NCI-H187 (cell line): ENCODE measurements at regions not wholly inside any gene's neighbourhood (a gene's known extent, or its start where the extent isn't known, plus 50 kb on each side); places are given as distances from the start of the nearest gene placed in this dataset.
"Not testable (repeated sequence)": the region's sequence is repeated elsewhere in the genome, so short reads cannot be mapped to it uniquely, and the experiment has no call there.

Experiments used
- DNase-seq, 2 experiments: peaks; one replicate each; lab custom pipeline; 2025; lab: John Stamatoyannopoulos, UW

- DNase-seq: not testable (repeated sequence)
Measured at GRCh38 chr10:63848871-63849270, 327.7 kb downstream of the REEP3 start.

DNA sequence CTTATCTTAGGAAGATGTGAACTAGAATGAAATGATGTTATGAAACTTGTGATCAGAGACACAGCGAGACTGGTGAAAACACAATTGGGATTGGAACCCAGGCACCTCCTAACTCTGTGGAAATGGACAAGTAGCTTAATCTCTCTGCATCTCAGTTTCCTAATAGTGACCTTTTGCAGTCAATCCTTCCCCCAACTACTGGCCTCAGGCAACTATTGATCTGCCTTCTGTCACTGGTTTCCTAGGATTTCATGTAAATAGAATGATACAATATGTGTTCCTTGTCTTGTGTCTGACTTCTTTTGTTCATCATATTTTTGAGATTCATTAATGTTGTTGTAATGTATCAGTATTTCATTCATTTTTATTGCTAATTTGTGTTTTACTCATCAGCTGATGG lies 341.7 kb downstream of the REEP3 start:
- DNase-seq: no peak

DNA sequence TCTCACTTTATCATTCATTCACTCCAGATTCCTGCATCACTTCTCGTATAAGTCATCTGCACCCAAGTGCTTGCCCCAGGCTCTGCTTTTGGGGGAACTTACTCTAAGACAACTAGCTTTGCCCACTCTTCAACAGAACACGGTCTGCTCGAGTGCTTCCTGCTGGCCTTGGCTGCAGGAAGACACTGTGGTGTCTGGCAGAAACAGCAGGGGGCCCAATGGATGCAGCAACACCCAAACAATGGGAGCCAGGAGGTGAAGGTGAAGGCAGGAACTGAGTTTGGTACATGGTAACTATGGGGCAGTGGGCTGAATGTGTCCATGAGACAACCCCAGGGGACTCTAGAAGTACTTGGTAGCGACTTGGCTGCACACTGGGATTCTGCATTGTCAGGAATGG lies 344.0 kb downstream of the REEP3 start:
- DNase-seq: no peak

- DNase-seq: no peak
Measured at GRCh38 chr10:63866075-63866746, 345.0 kb downstream of the REEP3 start.

DNA sequence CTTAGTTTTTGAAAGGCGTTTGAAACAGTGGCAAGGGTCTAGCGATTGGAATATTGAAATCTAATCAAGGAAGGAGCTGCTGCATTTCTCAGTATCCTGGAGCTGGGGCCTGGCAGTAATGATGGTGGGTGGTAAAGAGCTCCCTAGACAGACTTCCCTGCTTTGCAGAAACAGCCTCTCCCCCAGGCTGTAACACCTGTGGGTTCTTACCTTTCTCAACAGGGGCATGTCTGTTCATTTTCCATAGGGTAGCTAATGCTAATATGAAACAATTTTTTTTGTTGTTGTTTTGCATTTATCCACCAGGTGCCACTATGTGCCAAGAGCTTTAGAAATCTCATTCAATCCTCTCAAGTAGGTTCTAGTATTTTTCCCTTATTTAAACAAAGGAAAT lies 345.5 kb downstream of the REEP3 start:
- no peak for DNase-seq

- no peak for DNase-seq
Measured at GRCh38 chr10:63878428-63878827, 357.2 kb downstream of the REEP3 start.

DNA sequence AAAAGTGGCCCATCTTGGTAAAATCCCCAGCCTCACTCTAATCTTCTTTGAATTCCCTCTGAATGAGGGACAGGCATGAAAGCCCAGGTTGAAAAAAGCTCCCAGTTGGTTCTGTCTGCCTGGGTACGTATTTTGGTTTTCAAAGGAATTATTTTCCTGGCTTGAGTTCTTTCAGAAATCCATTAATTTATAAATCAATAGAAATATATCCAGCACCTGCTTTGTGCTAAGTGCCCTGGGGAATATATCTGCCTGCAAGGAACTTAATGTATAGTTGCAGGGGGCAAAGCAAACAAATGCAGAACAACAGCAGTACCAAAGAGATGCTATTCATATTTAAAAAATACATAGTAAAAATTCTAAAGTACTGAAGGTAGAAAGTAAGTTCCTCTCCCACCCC lies 362.7 kb downstream of the REEP3 start:
- no peak for DNase-seq

- no peak for DNase-seq
Measured at GRCh38 chr10:63884426-63884825, 363.2 kb downstream of the REEP3 start.

DNA sequence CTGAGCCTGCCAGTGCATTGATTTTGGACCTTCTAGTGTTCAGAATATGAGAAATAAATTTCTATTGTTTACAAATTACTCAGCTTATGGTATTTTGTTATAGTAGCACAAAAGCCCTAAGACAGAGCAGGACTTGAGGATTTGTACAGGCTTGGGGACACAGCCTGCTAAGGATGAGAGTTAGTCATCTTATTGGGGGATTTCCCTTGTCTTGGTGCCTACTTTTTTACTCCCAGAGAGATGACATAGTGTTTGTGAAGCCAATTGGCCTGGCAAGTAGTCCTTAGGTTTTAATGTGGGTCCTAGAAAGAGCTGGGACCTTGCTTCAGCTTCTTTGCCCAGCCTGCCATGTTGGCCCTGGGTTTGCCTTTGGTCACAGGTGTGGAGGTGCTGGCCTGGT lies 364.0 kb downstream of the REEP3 start:
- DNase-seq: no peak

- no peak for DNase-seq
Measured at GRCh38 chr10:63886281-63887022, 365.3 kb downstream of the REEP3 start.

DNA sequence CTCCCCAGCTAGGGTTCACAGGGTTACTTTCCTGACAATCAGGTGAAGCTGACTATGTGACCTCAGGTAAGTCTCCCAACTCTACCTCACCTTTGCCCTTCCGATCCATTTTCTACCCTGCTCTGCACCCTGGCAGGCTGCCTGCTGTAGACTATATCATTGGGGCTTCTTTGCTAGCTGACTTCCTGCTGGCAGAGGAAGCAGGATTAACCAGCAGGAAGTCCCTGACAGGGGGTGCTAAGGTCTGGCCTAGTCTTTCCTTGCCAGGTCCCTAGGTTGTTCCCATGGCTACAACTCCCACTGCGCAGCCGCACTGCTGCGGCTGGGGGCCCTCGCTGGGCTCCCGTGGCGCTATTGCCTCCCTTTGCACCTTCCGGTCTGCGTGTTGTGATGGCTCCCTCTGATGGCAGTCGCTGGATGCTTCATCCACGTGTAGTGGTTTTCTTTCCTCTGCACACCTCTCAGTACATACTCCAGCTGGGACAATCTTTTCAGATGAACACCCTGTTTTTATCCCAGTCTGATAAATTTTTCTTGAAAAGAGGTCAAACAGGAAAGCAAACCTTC lies 365.9 kb downstream of the REEP3 start:
- DNase-seq: no peak

DNA sequence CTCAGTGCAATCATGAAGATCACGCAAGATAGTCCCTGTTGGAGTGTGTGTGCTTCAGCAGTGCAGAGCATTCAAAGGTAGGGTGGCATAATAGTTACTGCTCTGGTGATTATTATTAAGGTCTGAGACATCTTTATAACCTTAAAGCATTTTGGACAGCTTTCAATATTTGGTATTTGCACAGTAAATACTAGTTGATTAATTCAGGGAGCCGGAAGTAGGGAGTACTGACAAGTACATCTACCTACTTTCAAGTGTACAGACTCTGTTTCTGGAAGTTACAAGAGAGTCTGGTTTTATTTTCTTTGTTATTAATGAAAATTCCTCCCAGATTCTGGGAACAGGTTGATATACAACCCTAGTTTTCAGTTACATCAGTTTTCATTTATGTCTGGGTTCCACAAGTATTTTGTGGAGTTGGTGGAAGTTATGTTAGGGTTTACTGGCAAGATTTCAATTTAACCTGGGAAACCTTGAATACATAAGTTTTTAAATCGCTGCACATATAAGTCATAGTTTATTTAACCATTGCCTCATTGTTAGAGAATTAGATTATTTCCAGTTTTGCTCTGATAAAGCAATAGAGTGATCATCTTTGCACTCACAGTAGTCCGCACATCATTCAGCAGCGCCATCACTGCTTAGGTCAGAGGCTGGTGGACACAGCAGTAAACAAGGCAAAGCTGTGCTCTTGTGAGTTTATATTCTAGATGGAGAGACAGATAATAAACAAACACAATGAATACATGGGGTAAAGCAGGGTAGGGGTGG lies 366.6 kb downstream of the REEP3 start:
- DNase-seq: no peak

GRCh38 chr10:63889803-63890202 lies 368.6 kb downstream of the REEP3 start:
- DNase-seq: no peak

DNA sequence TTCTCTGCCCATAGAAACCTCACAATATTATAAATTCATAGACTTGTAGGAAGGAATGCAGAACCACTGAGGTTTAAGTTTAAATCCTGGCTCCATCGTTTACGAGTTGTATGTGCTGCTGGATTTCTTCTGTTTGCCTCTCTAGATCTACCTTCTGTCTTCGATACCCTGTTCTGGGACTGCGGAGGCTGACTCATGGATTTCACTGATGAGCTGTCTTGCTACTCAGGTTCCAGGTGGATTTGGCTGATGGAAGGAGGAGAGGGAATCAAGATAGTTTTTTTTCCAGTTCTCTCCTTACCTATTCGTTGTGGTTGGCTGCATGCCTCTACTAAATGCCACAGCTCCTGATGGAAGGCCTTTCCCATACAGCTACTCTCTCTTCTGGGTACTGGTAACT lies 375.8 kb downstream of the REEP3 start:
- DNase-seq: no peak

GRCh38 chr10:63899673-63900300 lies 378.6 kb downstream of the REEP3 start:
- DNase-seq: no peak

GRCh38 chr10:63901228-63901627 lies 380.0 kb downstream of the REEP3 start:
- no peak for DNase-seq

- DNase-seq: no peak
Measured at GRCh38 chr10:63901881-63902280, 380.7 kb downstream of the REEP3 start.

DNA sequence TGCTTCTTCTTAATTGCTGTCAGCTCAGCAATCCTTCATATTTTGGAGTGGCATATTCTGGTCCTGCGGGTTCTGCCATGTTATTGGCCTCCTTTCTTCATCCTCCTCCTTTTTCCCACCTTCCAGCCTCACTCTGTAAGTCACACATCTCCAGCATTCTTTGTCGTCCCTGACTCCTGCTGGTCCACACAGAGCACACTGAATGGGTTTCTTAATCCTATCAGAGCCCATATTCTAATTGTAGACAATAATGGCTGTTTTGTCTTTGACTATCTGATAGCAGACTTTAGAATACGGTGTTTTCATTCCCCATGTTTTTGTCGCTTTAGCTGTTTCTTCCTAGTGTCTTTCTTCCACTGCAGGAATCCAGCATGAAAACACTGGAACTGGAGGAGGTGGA lies 389.6 kb downstream of the REEP3 start:
- DNase-seq: no peak

DNA sequence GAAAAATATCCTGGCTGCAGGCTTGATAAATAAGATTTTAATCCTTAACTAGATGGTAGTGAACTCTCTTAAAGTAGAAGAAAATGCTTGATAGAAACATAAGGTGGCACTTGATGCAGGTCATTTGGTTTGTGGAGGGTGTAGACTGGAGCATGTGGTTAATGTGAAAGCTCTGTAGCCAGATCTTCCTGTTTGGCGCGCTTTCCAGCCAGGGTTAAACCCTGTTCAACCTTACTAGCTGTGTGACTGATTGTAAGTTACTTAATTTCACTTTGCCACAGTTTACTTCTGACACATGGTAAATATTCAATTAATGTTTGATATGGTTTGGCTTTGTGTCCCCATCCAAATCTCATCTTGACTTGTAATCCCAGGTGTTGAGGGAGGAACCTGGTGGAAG lies 394.0 kb downstream of the REEP3 start:
- DNase-seq: no peak

DNA sequence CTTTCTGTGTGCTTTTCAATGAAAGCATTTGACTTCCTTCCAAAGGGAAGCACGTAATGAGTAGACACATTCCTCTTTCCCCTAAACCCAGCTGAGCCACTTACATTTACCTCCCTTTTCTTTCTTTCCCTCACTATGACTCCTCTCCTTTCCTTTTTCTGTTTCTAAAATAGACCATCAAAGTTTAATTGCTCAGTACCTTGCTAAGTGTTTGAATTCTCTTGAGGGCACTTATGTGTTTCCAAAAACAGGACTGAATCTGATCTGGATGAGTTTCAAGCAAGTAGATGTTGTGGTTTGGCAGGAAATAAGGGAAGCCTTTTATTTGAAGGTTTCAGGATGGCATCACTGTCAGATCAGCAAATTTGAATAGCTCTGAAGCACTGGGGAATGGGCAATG lies 396.2 kb downstream of the REEP3 start:
- DNase-seq: no peak

DNA sequence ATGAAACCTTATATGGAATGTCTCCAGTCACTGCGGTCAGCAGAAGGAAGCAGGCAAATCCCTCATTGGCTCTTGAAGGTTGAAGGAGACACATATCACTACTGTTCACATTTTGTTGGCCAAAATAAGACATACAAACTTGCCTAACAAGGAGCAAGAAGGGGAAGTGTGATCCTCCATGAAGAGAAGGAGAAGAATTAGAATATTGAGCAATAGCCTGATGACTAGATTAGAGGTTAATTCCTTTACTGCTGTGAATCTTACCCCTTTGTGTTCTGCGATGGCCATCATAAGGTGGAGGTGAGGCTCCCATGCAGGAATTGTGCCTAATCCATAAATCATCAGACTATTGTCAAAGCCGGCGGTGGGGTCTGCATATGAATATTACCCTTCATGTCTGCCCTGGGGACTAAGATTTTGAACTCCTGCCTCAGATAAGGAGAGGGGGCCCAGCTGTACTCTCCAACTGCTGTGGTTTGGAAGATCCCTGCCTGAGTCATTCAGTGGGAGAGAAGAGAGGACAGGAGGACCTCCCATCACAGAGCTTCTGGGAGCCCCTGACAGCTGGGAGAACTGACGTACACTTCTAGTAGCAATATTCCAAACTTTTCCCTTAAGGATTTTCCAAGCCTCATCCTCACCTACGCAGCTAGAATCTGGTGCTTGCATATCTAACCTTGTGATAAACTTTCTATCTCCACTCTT lies 398.5 kb downstream of the REEP3 start:
- DNase-seq: no peak

GRCh38 chr10:63920926-63921325 lies 399.7 kb downstream of the REEP3 start:
- no peak for DNase-seq
